ENCODE measurements at regions not wholly inside any gene's neighbourhood (a gene's known extent, or its start where the extent isn't known, plus 50 kb on each side); places are given as distances from the start of the nearest gene placed in this dataset.

- DNase-seq, result no peak
Measured at GRCh38 chr10:90975096-90975495, 54.2 kb upstream of the ANKRD1 start.

GRCh38 chr10:90977162-90977854, 56.4 kb upstream of the ANKRD1 start:
- no peak for DNase-seq

- no peak for DNase-seq
Measured at GRCh38 chr10:90977855-90978486, 57.1 kb upstream of the ANKRD1 start.

- no peak for DNase-seq
Measured at GRCh38 chr10:90982406-90983008, 61.6 kb upstream of the ANKRD1 start.

- no peak for DNase-seq
Measured at GRCh38 chr10:90983914-90984549, 63.1 kb upstream of the ANKRD1 start.

- DNase-seq, result no peak
Measured at GRCh38 chr10:90984898-90985297, 64.0 kb upstream of the ANKRD1 start.

GRCh38 chr10:90985321-90985933, 64.5 kb upstream of the ANKRD1 start:
- no peak for DNase-seq

GRCh38 chr10:90986136-90986760, 65.4 kb upstream of the ANKRD1 start:
- DNase-seq, result no peak

- DNase-seq, result no peak
Measured at GRCh38 chr10:90986870-90987269, 66.0 kb upstream of the ANKRD1 start.

- no peak for DNase-seq
Measured at GRCh38 chr10:90987383-90987782, 66.5 kb upstream of the ANKRD1 start.

- no peak for DNase-seq
Measured at GRCh38 chr10:90988024-90988423, 67.1 kb upstream of the ANKRD1 start.

GRCh38 chr10:90988802-90989201, 67.9 kb upstream of the ANKRD1 start:
- DNase-seq, result no peak

- DNase-seq, result no peak
Measured at GRCh38 chr10:90989378-90989777, 68.5 kb upstream of the ANKRD1 start.

- DNase-seq, result no peak
Measured at GRCh38 chr10:90992462-90992861, 71.6 kb upstream of the ANKRD1 start.

GRCh38 chr10:90993340-90993739, 72.5 kb upstream of the ANKRD1 start:
- DNase-seq, result no peak

- DNase-seq, result no peak
Measured at GRCh38 chr10:90997670-90998069, 76.8 kb upstream of the ANKRD1 start.

- no peak for DNase-seq
Measured at GRCh38 chr10:90998733-90999511, 78.0 kb upstream of the ANKRD1 start.

GRCh38 chr10:90999512-91000172, 78.8 kb upstream of the ANKRD1 start:
- no peak for DNase-seq

- no peak for DNase-seq
Measured at GRCh38 chr10:91000470-91000869, 79.6 kb upstream of the ANKRD1 start.

GRCh38 chr10:91000985-91001384, 80.1 kb upstream of the ANKRD1 start:
- DNase-seq, result no peak
